ENCODE measurements at regions not wholly inside any gene's neighbourhood (a gene's known extent, or its start where the extent isn't known, plus 50 kb on each side); places are given as distances from the start of the nearest gene placed in this dataset.

GRCh38 chr3:164209363-164209762 is 868.9 kb downstream of the SI start:
- H3K27me3 Mint-ChIP-seq (ENCODE audit: low read depth) = no peaks in the 10 kb centered on the region
- H3K36me3 Mint-ChIP-seq (ENCODE audit: low read depth) = peaks cover 2% of the 10 kb centered on the region
- no peak overlapping the region for H3K27ac Mint-ChIP-seq (ENCODE audit: unreplicated experiment)
- peaks cover 5% of the 10 kb centered on the region for H3K4me1 Mint-ChIP-seq
- H3K4me3 Mint-ChIP-seq = no peak overlapping the region
- TF ChIP-seq CTCF (conservative IDR thresholded peaks at IDR 0.05) = no peak
- DNase-seq (ENCODE audit: low read depth, low spot score) = no peak
- H3K9me3 Mint-ChIP-seq = no peaks in the 10 kb centered on the region

- Mint-ChIP-seq H3K9me3 (no peaks in the 10 kb centered on the region), H3K27ac (ENCODE audit: unreplicated experiment) (no peak overlapping the region), H3K27me3 (ENCODE audit: low read depth) (no peaks in the 10 kb centered on the region), H3K4me1 (peaks cover 5% of the 10 kb centered on the region), H3K36me3 (ENCODE audit: low read depth) (peaks cover 2% of the 10 kb centered on the region), H3K4me3 (no peak overlapping the region)
- TF ChIP-seq CTCF (conservative IDR thresholded peaks at IDR 0.05) = no peak
- no peak for DNase-seq (ENCODE audit: low read depth, low spot score)
These were observed 869.5 kb downstream of the SI start for GRCh38 chr3:164208821-164209220.

- no peak overlapping the region for H3K27ac Mint-ChIP-seq (ENCODE audit: unreplicated experiment)
- no peaks in the 10 kb centered on the region for H3K27me3 Mint-ChIP-seq (ENCODE audit: low read depth)
- H3K36me3 Mint-ChIP-seq (ENCODE audit: low read depth) = peaks cover 2% of the 10 kb centered on the region
These were observed 870.2 kb downstream of the SI start for GRCh38 chr3:164208048-164208447.

GRCh38 chr3:164200053-164200823 is 878.1 kb downstream of the SI start:
- Mint-ChIP-seq H3K4me3 (no peak overlapping the region), H3K36me3 (ENCODE audit: low read depth) (no peaks in the 10 kb centered on the region), H3K27me3 (ENCODE audit: low read depth) (no peaks in the 10 kb centered on the region), H3K9me3 (peaks cover 2% of the 10 kb centered on the region), H3K27ac (ENCODE audit: unreplicated experiment) (no peak overlapping the region), H3K4me1 (no peaks in the 10 kb centered on the region)
- DNase-seq (ENCODE audit: low read depth, low spot score) = no peak
- no peak for TF ChIP-seq CTCF (conservative IDR thresholded peaks at IDR 0.05)

More at GRCh38 chr3:164208048-164208447, 870.2 kb downstream of the SI start:
- no peak for TF ChIP-seq CTCF (conservative IDR thresholded peaks at IDR 0.05)
- DNase-seq (ENCODE audit: low read depth, low spot score) = no peak
- Mint-ChIP-seq H3K4me3 (no peak overlapping the region), H3K9me3 (no peaks in the 10 kb centered on the region), H3K4me1 (peaks cover 5% of the 10 kb centered on the region)

GRCh38 chr3:164196477-164196876 is 881.8 kb downstream of the SI start:
- DNase-seq (ENCODE audit: low read depth, low spot score) = no peak
- H3K36me3 Mint-ChIP-seq (ENCODE audit: low read depth) = no peaks in the 10 kb centered on the region
- H3K9me3 Mint-ChIP-seq = peaks cover 2% of the 10 kb centered on the region
- H3K27me3 Mint-ChIP-seq (ENCODE audit: low read depth) = no peaks in the 10 kb centered on the region
- no peak overlapping the region for H3K4me3 Mint-ChIP-seq
- H3K27ac Mint-ChIP-seq (ENCODE audit: unreplicated experiment) = no peak overlapping the region
- no peaks in the 10 kb centered on the region for H3K4me1 Mint-ChIP-seq
- TF ChIP-seq CTCF (conservative IDR thresholded peaks at IDR 0.05) = no peak

All from neural crest cell (in vitro differentiated cells).